ENCODE measurements at regions not wholly inside any gene's neighbourhood (a gene's known extent, or its start where the extent isn't known, plus 50 kb on each side); places are given as distances from the start of the nearest gene placed in this dataset.

DNA sequence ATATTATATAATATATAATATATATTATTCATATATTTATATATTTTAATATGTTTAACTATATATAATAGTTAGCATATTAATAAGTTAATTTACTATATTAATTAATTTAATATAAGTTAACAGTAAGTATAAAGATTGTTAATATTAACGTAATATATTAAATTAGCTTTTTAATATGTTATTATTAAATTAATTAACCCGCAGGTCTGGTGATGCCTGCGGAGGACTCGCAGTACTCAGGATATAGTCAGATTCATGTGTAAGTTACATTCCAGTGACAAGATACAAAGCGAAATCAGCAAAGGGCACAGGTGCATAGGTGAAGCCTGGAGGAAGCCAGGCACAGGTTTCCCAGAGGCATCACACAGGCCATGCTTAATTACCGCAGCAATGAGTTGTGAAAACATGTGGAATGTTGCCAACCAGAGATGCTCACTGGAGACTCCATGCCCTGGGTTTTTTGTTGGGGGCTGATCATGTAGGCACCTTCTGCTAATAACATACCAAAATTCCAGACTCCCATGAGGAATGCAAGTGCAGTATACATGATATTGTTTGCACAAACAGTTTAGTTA, 130.4 kb upstream of the MPHOSPH6 start:
- no peak for DNase-seq (ENCODE audit: insufficient read length, low spot score, missing footprints)
- H3K79me2 ChIP-seq (ENCODE audit: insufficient read depth, low read length): no peaks in the 10 kb centered on the region
- H2AFZ ChIP-seq (ENCODE audit: low read length): no peak overlapping the region
- H3K4me1 ChIP-seq (ENCODE audit: insufficient read depth, low read length): no peaks in the 10 kb centered on the region
- H3K4me2 ChIP-seq (ENCODE audit: insufficient read depth, low read length): no peak overlapping the region
- no peak overlapping the region for H3K4me3 ChIP-seq (ENCODE audit: insufficient read depth, low read length)
- no peaks in the 10 kb centered on the region for H3K36me3 ChIP-seq (ENCODE audit: insufficient read depth, low read length)
- no peaks in the 10 kb centered on the region for H3K27me3 ChIP-seq (ENCODE audit: insufficient read depth, low read length)
- no peak overlapping the region for H3K27ac ChIP-seq (ENCODE audit: low read depth, low read length)
- H4K20me1 ChIP-seq (ENCODE audit: insufficient read depth, low read length): no peaks in the 10 kb centered on the region
- H3K9me3 ChIP-seq (ENCODE audit: low read depth, low read length): no peaks in the 10 kb centered on the region
- TF ChIP-seq, protein P1, sequence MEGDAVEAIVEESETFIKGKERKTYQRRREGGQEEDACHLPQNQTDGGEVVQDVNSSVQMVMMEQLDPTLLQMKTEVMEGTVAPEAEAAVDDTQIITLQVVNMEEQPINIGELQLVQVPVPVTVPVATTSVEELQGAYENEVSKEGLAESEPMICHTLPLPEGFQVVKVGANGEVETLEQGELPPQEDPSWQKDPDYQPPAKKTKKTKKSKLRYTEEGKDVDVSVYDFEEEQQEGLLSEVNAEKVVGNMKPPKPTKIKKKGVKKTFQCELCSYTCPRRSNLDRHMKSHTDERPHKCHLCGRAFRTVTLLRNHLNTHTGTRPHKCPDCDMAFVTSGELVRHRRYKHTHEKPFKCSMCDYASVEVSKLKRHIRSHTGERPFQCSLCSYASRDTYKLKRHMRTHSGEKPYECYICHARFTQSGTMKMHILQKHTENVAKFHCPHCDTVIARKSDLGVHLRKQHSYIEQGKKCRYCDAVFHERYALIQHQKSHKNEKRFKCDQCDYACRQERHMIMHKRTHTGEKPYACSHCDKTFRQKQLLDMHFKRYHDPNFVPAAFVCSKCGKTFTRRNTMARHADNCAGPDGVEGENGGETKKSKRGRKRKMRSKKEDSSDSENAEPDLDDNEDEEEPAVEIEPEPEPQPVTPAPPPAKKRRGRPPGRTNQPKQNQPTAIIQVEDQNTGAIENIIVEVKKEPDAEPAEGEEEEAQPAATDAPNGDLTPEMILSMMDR (IDR thresholded peaks at IDR 0.05; ENCODE audit: extremely low read depth, low read depth, low read length): no peak

DNA sequence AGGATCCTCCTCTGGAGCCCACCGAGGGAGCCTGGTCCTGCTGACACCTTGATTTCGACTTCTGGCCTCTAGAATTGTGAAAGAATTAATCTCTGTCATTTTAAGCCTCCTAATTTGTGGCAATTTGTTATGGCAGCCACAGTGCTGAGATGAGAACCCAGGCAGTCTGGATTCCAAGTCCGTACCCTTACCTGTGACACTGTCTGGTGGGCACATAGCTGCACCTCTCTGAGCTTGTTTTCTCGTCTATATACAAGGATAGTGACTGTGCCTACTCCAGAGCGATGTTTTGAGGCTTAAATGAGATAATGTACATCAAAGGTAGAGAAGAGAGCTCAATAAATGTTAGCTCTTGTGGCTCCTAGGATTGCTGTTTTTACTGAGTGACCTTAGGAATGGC, 128.4 kb upstream of the MPHOSPH6 start:
- Histone ChIP-seq H3K4me2 (ENCODE audit: insufficient read depth, low read length) (no peak overlapping the region), H4K20me1 (ENCODE audit: insufficient read depth, low read length) (no peaks in the 10 kb centered on the region), H2AFZ (ENCODE audit: low read length) (no peak overlapping the region), H3K4me3 (ENCODE audit: insufficient read depth, low read length) (no peak overlapping the region), H3K79me2 (ENCODE audit: insufficient read depth, low read length) (no peaks in the 10 kb centered on the region), H3K27me3 (ENCODE audit: insufficient read depth, low read length) (no peaks in the 10 kb centered on the region), H3K27ac (ENCODE audit: low read depth, low read length) (no peak overlapping the region), H3K36me3 (ENCODE audit: insufficient read depth, low read length) (no peaks in the 10 kb centered on the region), H3K9me3 (ENCODE audit: low read depth, low read length) (no peaks in the 10 kb centered on the region), H3K4me1 (ENCODE audit: insufficient read depth, low read length) (no peaks in the 10 kb centered on the region)
- no peak for DNase-seq (ENCODE audit: insufficient read length, low spot score, missing footprints)
- TF ChIP-seq, protein P1 (IDR thresholded peaks at IDR 0.05; ENCODE audit: extremely low read depth, low read depth, low read length): no peak

DNA sequence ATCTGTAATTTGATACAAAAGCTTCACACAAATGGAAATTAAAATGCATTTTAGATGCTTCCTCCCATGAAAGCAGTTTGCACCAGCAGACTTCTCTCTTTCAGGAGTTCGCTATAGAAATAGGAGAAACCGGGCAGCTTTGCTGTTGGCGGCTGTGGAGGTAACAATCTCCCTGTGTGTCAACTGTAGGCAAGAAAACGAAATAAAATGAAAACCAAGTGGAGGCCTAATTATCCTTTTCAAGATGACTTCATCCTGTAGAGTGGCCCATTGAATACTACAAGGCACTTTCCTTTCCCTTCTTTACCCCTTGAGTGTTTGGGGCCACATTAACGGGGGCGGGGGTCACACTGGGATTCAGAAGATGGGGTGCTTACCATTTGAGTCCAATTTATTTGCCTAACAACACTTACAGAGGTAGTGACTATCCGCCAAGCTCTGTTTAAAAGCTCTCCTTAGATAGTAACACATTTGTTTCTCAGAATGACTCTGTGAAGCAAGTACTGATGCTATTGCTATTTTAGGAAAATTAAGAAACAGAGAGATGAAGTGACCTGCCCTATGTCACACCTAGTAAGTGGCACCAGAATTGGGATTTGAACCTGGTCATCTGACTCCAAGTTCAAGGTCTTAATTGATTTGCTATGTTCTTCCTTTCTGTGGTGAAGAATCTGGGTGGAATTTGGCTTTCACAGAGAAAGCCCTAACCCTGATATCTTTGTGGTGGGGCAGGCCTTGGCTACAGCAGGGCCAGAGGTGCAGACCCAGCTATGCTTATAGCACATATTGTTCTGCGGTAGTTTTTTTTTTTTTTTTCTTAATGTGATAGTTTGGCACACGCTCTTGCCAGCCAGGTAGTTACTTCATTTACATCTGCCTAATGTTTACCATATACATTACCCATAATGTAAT, 125.5 kb upstream of the MPHOSPH6 start:
- Histone ChIP-seq H3K9me3 (ENCODE audit: low read depth, low read length) (no peaks in the 10 kb centered on the region), H2AFZ (ENCODE audit: low read length) (no peak overlapping the region), H3K4me3 (ENCODE audit: insufficient read depth, low read length) (no peak overlapping the region), H3K36me3 (ENCODE audit: insufficient read depth, low read length) (no peaks in the 10 kb centered on the region), H4K20me1 (ENCODE audit: insufficient read depth, low read length) (no peaks in the 10 kb centered on the region), H3K27me3 (ENCODE audit: insufficient read depth, low read length) (no peaks in the 10 kb centered on the region), H3K4me2 (ENCODE audit: insufficient read depth, low read length) (no peak overlapping the region), H3K27ac (ENCODE audit: low read depth, low read length) (no peak overlapping the region), H3K4me1 (ENCODE audit: insufficient read depth, low read length) (no peaks in the 10 kb centered on the region), H3K79me2 (ENCODE audit: insufficient read depth, low read length) (no peaks in the 10 kb centered on the region)
- peak; percentile 55 for DNase-seq (ENCODE audit: insufficient read length, low spot score, missing footprints)
- TF ChIP-seq, protein P1 (IDR thresholded peaks at IDR 0.05; ENCODE audit: extremely low read depth, low read depth, low read length): no peak

DNA sequence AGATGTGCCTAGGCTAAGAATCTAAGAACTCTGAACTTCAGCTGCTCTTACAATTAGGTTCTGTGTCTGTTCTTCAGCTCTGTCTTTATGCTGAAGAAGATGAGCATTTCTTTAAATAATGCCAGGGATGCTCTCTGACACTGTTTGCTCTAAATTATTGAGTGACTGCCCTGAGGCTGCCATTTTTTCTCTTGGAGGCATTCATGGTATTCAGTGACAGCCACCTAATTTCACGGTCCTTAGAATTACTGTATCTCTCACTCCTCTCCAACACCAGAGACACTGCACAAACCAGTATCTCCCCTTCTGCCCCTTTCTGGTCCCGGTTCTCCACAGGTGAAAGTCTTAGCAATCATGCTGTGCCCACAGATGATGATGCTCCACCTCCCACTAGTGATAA, 123.6 kb upstream of the MPHOSPH6 start:
- Histone ChIP-seq H2AFZ (ENCODE audit: low read length) (no peak overlapping the region), H3K36me3 (ENCODE audit: insufficient read depth, low read length) (no peaks in the 10 kb centered on the region), H3K4me3 (ENCODE audit: insufficient read depth, low read length) (no peak overlapping the region), H3K27me3 (ENCODE audit: insufficient read depth, low read length) (no peaks in the 10 kb centered on the region), H3K4me1 (ENCODE audit: insufficient read depth, low read length) (no peaks in the 10 kb centered on the region), H3K4me2 (ENCODE audit: insufficient read depth, low read length) (no peak overlapping the region), H3K79me2 (ENCODE audit: insufficient read depth, low read length) (no peaks in the 10 kb centered on the region), H3K9me3 (ENCODE audit: low read depth, low read length) (no peaks in the 10 kb centered on the region), H4K20me1 (ENCODE audit: insufficient read depth, low read length) (no peaks in the 10 kb centered on the region), H3K27ac (ENCODE audit: low read depth, low read length) (no peak overlapping the region)
- TF ChIP-seq, protein P1 (IDR thresholded peaks at IDR 0.05; ENCODE audit: extremely low read depth, low read depth, low read length): no peak
- peak; percentile 13 for DNase-seq (ENCODE audit: insufficient read length, low spot score, missing footprints)

Data from osteoblast (primary cell).